ENCODE measurements at regions not wholly inside any gene's neighbourhood (a gene's known extent, or its start where the extent isn't known, plus 50 kb on each side); places are given as distances from the start of the nearest gene placed in this dataset.
"Not testable (repeated sequence)": the region's sequence is repeated elsewhere in the genome, so short reads cannot be mapped to it uniquely, and the experiment has no call there.

DNA sequence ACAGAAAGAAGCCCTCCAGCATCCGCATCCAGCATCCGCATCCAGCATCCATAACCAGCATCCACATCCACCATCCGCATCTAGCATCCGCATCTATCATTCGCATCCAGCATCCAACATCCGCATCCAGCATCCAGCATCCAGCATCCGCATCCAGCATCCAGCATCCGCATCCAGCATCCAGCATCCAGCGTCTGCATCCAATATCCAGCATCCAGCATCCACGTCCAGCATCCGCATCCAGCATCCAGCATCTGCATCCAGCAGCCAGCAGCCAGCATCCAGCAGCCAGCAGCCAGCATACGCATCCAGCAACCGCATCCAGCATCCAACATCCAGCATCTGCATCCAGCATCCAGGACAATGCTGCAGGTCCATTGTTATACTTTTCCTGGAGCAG, 671.0 kb upstream of the C16orf82 start:
- in situ Hi-C loops (cut with HindIII; ENCODE audit: low sequenced_read_pairs): no loop called here
- TF ChIP-seq, protein P1, sequence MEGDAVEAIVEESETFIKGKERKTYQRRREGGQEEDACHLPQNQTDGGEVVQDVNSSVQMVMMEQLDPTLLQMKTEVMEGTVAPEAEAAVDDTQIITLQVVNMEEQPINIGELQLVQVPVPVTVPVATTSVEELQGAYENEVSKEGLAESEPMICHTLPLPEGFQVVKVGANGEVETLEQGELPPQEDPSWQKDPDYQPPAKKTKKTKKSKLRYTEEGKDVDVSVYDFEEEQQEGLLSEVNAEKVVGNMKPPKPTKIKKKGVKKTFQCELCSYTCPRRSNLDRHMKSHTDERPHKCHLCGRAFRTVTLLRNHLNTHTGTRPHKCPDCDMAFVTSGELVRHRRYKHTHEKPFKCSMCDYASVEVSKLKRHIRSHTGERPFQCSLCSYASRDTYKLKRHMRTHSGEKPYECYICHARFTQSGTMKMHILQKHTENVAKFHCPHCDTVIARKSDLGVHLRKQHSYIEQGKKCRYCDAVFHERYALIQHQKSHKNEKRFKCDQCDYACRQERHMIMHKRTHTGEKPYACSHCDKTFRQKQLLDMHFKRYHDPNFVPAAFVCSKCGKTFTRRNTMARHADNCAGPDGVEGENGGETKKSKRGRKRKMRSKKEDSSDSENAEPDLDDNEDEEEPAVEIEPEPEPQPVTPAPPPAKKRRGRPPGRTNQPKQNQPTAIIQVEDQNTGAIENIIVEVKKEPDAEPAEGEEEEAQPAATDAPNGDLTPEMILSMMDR (IDR thresholded peaks at IDR 0.05; ENCODE audit: low read depth, low read length): no peak
- no peak for DNase-seq (ENCODE audit: low read depth, low spot score)
- H3K4me3 ChIP-seq (ENCODE audit: low read depth, low read length): no peak overlapping the region

DNA sequence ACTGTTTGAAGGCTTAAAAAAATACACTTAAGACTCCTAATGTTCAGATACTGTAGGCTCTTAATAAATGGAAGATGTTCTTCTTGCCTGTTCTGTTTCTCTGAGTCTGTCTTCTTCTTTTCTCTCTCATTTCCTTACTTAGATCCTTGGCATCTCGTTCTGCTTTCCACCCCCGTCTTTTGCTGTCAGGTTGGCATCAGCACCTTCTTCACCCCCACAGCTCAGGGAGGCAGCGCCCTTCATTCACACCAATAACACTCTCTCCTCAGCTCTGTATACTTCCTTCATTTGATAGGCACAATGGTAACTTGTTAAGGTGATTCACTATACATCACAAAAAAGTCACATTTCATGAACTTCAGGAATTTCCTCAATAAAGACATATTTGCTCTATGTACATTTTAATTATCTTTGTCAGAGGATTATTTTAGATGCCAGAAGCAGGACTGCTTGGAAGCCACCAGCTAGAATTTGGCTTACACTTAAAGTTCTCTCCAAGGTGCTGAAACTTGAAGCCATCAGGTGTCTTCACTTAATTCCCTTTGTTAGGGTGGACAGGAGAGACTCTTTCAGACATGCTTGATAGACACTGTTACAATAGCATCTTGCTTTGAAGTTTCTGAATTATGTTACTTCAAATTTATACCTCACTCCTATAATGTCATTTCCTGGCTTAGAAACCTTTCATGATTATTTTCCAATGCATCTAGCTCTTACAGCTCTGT, 670.1 kb upstream of the C16orf82 start:
- in situ Hi-C loops (cut with HindIII; ENCODE audit: low sequenced_read_pairs): no loop called here
- no peak for DNase-seq (ENCODE audit: low read depth, low spot score)
- H3K4me3 ChIP-seq (ENCODE audit: low read depth, low read length): no peak overlapping the region
- TF ChIP-seq, protein P1 (IDR thresholded peaks at IDR 0.05; ENCODE audit: low read depth, low read length): no peak

DNA sequence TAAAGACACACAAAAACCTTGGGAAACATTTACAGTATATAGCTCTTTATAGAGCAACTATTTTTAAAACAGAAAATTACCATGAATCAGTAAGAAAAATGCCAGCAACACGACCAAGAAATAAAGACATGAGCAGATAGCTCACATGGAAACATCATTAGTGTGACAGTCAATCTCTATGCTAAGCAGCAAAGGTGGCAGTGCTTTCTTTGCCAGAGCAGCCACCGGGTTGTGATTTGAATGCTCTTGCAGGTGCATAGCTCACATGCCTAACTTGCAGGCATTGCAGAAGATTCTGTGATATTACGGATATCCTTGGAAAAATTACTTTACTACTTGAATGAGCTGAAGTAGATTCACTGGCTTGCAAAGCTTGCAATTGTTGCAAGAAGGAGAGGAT, 652.9 kb upstream of the C16orf82 start:
- in situ Hi-C loops (cut with HindIII; ENCODE audit: low sequenced_read_pairs): no loop called here
- no peak overlapping the region for H3K4me3 ChIP-seq (ENCODE audit: low read depth, low read length)
- DNase-seq (ENCODE audit: low read depth, low spot score): no peak

GRCh38 chr16:26419458-26419857, 647.3 kb upstream of the C16orf82 start:
- DNase-seq (ENCODE audit: low read depth, low spot score); in situ Hi-C loops (cut with HindIII; ENCODE audit: low sequenced_read_pairs); H3K4me3 ChIP-seq (ENCODE audit: low read depth, low read length): not testable (repeated sequence)

More for the DNA sequence above, 652.9 kb upstream of the C16orf82 start:
- TF ChIP-seq, protein P1 (IDR thresholded peaks at IDR 0.05; ENCODE audit: low read depth, low read length): no peak

DNA sequence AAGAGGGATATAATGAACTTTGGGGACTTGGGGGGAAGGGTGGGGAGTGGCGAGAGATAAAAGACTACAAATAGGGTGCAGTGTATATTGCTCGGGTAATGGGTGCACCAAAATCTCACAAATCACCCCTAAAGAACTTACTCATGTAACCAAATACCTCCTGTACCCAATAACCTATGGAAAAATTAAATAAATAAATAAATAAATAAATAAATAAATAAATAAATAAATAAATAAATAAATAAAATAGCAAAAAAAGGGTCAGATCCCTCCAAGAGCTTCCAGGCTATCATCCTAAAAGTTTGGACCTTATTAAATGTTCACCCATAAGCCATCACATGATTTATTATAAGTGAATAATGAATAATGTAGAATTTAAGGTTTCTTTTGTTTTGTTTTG, 636.1 kb upstream of the C16orf82 start:
- no peak overlapping the region for H3K4me3 ChIP-seq (ENCODE audit: low read depth, low read length)
- in situ Hi-C loops (cut with HindIII; ENCODE audit: low sequenced_read_pairs): no loop called here
- TF ChIP-seq, protein P1 (IDR thresholded peaks at IDR 0.05; ENCODE audit: low read depth, low read length): no peak
- DNase-seq (ENCODE audit: low read depth, low spot score): no peak

- TF ChIP-seq, protein P1 (IDR thresholded peaks at IDR 0.05; ENCODE audit: low read depth, low read length): no peak
- H3K4me3 ChIP-seq (ENCODE audit: low read depth, low read length): no peak overlapping the region
- in situ Hi-C loops (cut with HindIII; ENCODE audit: low sequenced_read_pairs): no loop called here
- DNase-seq (ENCODE audit: low read depth, low spot score): no peak
These were observed 632.9 kb upstream of the C16orf82 start for GRCh38 chr16:26433807-26434206.

- TF ChIP-seq, protein P1 (IDR thresholded peaks at IDR 0.05; ENCODE audit: low read depth, low read length): no peak
These were observed 625.5 kb upstream of the C16orf82 start for GRCh38 chr16:26441178-26441577.

More at GRCh38 chr16:26441178-26441577, 625.5 kb upstream of the C16orf82 start:
- no peak overlapping the region for H3K4me3 ChIP-seq (ENCODE audit: low read depth, low read length)
- in situ Hi-C loops (cut with HindIII; ENCODE audit: low sequenced_read_pairs): no loop called here
- DNase-seq (ENCODE audit: low read depth, low spot score): no peak

Measured in astrocyte of the spinal cord (primary cell).